NCI-H2107 treated with DMSO at 0.1 percent for 48 hours (cell line): ENCODE measurements at regions not wholly inside any gene's neighbourhood (a gene's known extent, or its start where the extent isn't known, plus 50 kb on each side); places are given as distances from the start of the nearest gene placed in this dataset.

Experiments
- DNase-seq: peaks from one replicate; lab custom pipeline; 2025; ENCODE audit not compliant: unreplicated experiment; lab: John Stamatoyannopoulos, UW

DNA sequence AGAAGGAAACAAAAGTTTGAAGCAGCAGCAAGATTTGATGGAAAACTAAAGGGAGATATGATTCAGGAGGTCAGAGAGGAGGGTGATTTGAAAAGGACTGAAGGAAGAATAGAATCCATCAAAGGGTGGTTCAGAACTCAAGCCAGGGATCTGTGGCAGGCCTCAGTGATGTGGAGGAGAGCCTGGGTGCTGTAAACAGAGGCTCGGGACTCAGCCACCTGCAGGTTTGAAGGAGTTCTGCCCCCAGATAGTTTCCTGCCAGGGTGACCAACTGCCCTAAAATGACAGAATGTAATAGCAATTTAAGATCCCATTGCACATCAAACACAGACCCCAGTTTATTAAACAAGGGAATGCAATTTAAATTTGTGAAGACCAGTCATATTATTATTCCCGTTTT, 204.0 kb upstream of the FAT1 start:
- DNase-seq = no peak

DNA sequence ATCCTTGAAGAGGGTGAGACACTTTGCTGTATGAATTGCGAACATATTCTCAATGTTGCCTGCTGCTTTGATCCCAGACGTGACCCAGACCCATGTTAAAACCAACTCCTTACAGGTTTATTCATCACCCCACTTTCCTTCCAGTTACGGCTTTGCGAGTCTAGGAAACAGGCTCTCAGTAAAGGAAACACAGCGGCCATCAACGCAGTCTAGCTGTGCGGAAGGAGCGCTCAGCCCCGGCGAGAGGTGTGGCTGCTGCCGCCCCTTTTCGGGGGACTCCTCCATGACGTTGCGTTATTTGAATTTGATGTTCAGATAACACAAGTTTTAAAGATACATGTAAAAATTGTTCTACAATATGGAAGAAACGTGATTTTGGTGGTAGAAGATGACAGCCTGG, 206.4 kb upstream of the FAT1 start:
- DNase-seq = no peak

DNA sequence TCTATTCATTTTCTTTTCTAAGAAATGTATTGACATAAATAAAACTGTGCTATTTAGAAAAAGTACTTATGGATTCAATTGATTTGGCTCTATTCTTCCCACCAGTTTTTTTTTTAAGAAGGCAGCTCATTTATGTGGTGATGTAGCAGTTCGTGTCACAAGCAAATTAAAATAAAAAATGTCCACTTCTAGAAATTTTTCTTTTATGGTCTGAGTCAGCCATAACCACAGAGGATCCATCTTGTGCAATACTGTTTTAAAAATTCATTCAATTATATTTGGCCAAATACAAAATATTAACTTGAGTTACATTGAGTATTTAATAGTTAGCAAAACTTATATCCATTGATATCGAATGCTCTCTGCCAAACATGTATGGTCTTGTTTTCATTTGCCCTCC, 207.9 kb upstream of the FAT1 start:
- no peak for DNase-seq

DNA sequence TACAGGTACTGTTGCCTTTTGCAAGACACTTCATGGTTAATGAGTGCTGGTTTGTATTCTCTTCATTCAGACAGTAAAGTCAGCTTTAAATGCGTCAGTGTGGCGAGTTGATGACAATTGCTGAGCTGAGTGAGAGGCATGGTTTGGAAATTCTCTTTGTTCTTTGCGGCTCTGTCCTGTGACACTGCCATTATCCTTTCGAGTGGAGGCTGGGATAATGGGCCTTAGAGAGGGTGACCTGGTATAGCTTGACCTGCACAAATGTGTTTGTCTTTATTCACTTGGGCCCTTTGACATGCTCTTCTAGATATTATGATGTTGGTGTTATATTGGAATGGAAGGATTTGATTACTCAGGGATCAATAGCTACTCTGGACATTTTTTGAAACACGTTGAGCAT, 208.5 kb upstream of the FAT1 start:
- no peak for DNase-seq

DNA sequence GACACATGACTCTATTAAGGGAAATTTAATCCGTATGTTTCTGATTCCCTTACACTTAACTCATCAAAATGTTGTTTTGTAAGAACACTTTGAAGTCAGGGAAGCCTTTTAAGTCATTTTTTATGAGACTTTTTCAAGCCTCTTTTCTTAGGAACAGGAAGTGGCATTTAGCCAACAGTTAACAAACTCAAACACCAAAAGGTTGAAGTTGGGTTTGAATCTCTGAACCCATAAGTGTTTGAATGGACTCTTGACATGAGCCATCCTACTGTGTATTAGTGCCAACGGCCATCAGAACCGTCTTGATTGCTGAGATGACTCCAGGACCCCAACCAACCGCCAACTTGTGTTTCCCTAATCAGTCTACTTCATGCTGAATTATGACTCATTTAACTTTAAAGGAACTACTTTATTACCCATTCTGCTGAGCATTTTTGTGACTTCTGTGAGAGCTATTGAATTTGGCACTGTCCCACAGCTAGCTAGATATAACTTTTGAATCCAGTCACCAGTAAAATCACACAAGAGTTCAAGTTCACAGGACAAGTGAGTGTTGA, 209.1 kb upstream of the FAT1 start:
- no peak for DNase-seq

DNA sequence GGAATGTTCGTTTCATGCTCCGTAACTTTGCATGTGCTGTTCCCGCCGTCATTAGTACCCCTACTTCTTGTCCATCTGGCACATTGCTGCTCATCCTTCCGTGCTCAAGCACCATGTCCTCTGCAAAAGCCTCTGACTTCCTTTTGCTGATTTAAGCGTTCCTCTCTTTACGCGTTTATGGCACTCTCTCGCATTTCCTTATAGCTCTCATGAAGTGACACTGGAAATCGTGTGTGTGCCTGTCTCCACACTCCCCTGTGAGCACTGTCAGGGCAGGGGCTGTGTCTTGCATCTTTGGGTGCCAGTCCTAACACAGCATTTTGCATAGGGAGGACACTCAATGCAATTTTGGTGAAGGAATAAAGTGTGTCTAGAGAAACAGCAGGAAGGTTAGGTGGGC, 210.6 kb upstream of the FAT1 start:
- DNase-seq = no peak

DNA sequence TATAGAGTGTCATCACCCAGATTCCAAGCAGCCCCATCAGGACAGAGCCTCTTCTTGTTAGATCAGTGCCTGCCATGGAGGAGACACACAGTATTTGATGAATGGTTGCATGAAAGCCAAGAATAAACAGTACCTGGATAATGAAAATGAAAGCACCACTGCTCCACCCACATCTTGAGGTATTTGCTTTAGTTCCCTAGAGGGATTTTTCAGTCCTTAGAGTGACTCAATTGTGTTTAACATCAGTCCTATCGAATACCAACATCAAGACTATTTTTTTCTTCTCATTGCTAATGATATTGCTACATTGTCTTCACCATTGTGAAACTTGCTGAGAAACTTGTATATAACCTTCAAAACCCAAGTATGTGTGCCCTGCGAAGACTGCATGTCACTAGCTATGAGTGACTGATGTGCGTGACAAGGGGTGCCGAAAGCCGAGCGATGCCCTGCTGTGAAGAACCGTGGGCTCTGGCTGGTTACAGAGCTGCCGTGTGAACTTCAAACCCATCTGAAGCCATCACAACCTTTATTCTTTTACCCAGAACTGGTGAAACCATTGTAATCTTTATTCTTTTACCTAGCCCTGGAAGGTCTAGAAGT, 211.3 kb upstream of the FAT1 start:
- no peak for DNase-seq

DNA sequence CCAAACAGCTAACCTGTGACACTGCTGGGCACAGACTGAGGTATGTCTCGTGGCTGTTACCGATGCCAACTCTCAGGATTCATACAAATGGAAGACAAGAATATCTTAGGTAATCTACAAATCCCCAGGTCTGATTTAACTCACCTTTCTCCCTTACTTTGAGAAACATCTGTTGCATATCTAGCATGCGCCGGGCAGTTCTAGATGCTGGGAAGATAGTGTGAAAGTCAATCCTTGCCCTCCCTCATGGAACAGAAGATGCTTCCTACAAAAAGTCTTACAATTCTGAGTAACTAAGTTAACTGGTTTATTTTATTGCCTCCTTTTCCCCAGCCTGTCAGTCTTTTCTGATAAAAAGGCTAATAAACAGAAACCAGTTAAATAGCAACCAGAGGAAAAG, 212.2 kb upstream of the FAT1 start:
- DNase-seq = no peak

DNA sequence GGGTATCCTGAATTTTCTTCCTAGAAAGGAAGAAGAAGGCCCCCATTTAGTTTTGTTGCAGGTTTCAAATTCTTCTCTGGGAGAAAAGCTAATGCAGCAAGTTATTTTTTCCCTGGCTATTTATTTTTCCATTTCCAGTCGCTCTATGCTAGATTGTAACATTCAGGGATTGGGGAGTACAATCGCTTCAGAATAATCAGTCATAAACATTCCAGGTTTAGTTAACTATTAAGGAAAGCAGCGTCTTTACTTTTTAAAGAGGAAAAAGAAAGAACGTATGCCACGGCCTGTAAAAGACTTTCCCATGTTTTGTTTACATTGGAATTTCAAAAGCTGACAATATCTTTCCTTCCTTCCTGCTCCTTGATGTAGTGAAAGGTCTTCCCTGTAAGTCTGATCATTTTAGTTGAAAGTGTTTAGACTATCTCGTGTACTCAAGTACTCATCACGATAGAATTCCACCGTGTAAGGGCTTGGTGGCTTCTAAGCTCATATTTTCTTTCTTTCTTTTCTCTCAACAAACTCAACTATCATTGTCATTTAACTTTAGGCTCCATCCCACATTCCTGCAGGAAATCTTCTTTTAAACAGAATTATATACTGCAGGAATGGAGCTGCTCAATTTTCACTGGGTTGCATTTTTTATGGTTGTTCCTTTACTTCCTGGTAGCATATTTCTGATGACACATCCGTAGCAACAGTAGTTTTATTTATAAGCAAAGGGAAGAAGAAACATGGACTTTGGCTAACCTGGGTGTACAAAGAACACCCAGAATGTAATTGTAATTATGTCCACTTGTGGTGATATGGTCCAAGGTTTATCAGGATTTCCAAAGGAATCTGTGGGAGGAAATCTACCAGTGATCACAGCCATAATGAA, 213.1 kb upstream of the FAT1 start:
- no peak for DNase-seq

DNA sequence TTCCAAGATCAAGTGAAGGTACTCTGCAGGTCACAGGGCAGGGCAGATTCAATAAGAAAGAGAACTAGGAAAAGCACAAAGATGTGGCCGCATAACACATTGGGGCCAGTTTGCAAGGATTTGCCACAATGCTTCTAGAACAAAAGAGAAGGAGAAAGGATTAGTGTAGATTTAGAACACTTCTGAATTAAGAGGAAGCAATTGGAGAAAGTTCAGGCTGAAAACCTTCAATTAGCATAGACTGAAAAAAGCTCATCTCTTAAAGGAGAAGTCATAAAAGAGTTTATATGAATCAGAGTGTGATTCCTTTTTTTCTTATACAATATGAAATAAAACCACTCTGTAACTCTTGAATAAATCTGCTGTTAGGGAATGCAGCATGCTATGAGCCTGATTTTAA, 215.6 kb upstream of the FAT1 start:
- no peak for DNase-seq

DNA sequence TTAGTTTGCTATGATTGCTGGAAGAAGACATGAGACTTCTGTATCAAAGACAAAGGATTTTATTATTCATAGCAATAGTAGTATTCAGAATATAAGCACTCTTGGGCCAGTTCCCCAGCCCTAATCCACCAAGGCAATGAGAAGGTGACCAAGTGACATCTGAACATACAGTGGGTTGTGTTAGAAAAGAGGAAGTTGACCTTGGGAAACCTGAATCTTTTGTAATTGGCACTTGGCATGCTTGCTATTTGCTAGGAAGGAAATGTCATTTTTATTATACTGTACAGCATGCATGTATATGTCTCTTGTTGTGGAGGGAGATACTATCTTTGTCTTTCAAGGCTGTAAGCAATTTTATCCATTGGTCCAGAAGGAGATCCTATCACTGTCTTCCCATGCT, 216.1 kb upstream of the FAT1 start:
- DNase-seq = no peak

DNA sequence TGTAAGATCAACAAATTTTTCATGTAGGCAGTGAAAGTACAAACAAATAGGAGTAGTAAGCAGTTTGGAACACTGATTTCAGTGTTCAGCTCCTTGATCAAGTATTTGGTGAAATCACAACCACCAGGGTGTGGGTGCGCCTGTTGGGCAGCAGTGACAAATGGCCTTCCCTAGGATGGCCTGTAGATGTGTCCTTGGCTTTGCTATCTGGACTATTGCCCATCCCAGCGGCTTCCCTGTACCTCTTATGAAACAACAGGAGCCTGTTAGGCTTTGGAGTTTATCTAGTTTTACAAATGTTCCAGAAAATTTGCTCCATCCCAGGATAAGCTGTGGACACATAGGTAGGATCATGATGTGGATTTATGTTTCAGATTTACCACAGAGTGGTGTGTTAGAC, 216.8 kb upstream of the FAT1 start:
- no peak for DNase-seq

DNA sequence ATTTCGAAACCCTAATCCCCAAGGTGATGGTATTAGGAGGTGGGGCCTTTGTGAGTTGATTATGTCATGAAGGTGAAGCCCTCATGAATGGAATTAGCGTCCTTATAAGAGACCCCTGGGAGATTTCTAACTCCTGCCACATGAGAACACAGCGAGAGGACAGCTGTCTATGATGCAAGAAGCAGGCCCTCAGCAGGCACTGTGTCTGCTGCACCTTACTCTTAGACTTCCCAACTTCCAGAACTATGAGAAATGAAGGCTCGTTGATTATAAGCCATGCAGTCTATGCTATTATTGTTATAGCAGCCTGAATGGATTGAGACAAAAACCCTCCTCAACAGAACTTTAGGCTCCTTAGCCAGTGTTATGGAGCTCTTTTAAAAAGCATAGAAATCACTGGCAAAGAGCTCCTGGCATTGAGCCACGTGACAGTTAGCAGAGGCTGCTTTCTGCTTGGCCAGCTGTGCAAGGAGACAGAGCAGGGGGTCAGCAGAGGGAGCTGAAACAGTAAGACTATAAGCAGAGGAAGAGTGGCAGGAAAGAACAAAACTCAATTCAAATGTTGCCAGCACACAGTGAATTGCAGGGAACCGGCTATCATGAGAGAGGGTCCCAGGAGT, 219.2 kb upstream of the FAT1 start:
- no peak for DNase-seq

DNA sequence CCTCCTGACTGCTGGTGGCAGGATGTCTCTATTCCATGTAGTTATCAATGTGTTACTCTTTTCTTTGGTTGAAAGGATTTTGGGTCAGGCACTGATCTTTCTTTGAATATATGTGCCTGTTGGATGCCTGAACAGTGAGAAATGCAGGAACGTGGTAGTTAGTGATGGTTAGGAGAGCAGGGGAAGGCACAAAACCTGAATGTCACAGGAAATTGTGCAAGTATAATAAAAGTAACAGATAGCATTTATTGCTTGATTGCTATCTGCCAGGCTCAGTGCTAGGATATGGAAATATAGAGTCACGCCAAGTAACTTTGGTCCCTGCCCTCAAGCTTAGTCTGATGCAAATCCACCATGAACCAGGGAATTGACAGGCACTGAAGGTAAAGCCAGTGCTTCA, 219.8 kb upstream of the FAT1 start:
- no peak for DNase-seq

DNA sequence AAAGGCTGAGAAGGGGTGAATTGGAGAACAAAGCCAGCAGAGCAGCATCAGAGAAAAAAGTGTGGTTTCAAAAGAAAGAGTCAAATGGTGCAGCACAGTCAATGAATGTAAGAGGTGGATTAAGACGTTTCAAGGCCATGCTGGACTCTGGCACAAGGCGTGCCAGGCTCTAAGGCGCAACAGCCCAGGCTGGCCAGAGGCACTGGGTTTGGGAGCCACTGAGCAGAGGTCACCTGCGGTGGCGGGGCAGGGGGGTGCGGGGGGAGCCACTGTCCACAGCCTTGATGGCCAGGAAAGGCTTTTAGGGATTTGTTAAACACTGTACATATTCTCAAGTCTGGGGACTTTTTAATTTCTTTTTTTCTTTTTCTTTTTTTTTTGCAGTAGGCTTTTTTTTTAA, 222.5 kb upstream of the FAT1 start:
- DNase-seq = no peak

DNA sequence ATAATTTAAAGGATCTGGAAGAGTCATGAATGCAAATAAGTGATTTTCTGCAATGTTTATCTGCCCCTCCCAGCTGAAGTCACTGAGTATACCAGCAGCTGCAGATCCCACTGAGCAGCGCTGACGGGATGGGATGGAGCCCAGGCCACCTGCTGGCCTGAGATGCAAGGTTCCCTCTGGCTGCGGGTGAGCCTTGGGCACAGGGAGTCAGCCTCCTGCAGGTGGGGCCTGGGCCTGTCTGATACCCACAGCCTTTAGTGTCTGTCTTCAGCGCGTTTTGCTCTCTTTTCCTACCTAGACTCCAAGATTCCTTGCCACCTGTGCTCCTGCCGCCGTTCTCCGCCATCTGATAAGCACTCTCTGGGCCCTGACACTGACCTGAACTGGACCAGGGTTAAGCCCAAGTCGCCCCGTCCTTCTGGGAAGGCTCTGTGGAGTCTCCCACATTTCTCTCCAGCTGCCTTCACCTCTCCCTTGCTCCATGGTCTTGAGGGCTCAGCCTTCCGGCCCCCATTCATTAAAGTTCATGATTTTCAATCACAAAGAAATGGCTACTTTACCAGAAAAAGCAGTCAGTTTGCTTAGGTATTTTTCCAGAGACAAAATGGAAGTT, 223.1 kb upstream of the FAT1 start:
- no peak for DNase-seq

DNA sequence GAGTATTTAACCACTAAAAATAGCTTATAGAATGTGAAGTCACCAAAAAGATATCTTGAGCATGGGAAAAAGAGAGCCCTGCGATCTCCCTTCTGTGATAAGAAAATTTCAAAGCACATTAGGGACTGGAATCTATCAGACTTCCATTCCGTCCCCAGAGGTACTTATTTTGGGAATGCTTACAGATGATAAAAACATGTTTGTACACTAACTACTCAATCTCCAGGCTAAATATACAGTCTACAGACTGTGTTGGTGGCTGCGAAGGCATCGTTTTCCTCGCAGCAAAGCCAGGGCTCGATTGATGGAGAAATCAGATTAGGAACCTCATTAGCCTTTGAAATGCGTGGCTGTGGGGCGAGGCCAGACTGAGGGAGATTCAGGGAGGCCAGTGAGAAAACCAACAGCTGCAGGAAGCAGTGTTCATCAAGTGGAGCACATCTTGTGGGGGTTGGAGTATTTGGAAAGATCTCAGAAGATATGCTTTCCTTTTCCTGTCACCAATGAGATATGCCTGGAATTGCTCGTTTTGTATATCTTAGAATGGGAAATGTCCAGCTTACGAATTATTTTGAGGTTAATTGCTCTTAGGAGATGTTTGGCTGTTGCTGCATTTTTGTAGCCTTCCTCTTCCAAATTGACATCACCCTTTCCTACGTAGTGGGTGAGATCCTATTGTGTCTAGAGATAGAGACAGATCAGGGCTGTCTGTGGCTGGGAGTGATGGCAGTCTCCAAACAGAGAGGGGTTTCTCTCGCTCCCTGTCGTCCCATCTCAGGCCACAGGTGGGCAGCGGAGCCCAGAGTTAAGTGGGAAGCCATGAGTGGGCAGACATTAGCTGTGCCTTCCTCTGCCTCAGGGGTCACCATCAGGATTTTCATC, 224.9 kb upstream of the FAT1 start:
- no peak for DNase-seq

DNA sequence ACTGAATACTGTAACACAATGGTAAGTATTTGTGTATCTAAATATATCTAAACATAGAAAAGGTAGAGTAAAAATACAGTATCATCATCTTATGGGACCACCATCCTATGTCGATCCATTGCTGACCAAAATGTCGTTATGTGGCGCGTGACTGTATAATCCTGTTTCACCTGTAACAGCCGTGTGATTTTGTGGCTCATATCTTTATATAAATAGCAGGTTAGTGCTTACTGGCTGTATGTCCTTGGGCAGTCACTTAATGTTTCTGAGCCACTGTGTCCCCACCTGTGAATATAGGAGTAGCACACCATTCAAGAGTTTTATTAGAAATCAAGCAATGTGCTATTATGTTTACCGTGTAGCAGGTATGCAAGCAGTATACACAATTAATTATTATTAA, 226.2 kb upstream of the FAT1 start:
- DNase-seq = no peak

DNA sequence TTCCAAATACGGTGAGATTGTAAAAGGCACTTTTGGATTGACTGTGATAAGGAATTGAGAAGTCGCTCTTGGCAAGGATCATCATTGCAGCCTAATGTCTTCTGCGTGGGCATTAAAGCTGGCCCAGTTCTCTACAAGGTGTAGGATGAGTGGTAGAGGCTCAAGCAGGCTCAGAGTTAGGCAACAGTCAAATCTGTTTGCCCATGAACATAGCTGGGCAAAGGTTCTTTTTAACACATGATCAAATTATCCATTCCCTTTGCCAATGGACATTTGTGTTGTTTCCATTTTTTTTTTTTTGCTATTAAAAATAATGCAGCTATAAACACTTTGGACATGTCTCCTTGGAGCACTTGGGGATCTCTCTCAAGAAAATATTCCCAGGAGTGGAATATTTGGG, 229.1 kb upstream of the FAT1 start:
- no peak for DNase-seq

DNA sequence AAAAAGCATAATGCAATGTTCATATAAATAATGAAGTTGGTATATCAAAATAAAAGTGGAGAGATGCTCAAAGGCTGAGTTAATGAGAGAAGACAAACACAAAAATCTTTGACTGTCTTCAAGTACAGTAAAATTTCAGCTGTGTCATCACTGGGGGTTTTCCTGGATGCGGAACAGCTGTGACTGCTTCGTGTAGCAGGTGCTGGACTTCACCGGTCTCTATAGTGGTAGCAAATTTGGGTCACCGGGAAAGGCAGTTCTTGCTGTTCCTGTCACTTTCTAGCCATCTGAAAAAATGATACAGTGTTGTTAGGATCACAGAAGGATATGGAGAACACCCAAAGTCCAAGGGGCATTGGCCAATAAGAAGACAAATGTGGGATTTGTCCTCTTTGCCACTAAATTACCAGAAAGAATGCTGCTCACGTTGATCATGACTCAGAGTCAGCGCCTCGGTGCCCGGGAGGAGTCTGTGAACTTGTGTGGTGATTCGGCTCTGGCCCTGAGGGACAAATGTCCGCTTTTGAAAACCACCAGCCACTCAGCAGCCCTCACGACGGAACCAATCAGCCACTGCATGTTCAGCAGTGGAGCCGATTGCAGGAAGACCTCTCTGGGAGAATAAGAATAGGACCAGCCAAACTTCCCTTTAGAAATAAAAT, 230.1 kb upstream of the FAT1 start:
- DNase-seq = no peak
